Central memory CD8-positive, alpha-beta T cell (primary cell): ENCODE measurements at regions not wholly inside any gene's neighbourhood (a gene's known extent, or its start where the extent isn't known, plus 50 kb on each side); places are given as distances from the start of the nearest gene placed in this dataset.

Experiments
- ATAC-seq: fragments of 150-1000 bp; cut with Tn5 transposase; replicated peaks from 2 replicates; pipeline ENCODE4 v1.10.0; 2022; ENCODE audit warnings: mild to moderate bottlenecking, moderate FRiP score, moderate number of reproducible peaks; ENCODE audit not compliant: poor library complexity, severe bottlenecking; ENCODE audit errors: extremely low read depth
- DNase-seq, 2 donors: peaks; one replicate each; pipeline ENCODE4 v3.0.0; 2021; ENCODE audit warnings: low spot score in 2 of 2
- H3K27ac Mint-ChIP-seq: one replicate; pipeline ENCODE4 v1.8.0; 2022; ENCODE audit warnings: low read depth, mild to moderate bottlenecking, moderate library complexity, mixed read lengths
- H3K27me3 Mint-ChIP-seq: one replicate; pipeline ENCODE4 v1.8.0; 2022; ENCODE audit warnings: mixed read lengths
- H3K36me3 Mint-ChIP-seq: one replicate; pipeline ENCODE4 v1.8.0; 2022; ENCODE audit warnings: mild to moderate bottlenecking, moderate library complexity, mixed read lengths; ENCODE audit not compliant: insufficient read depth
- H3K4me1 Mint-ChIP-seq: one replicate; pipeline ENCODE4 v1.8.0; 2022; ENCODE audit warnings: mixed read lengths
- H3K4me3 Mint-ChIP-seq: one replicate; pipeline ENCODE4 v1.8.0; 2022; ENCODE audit warnings: mild to moderate bottlenecking, moderate library complexity, mixed read lengths
- H3K9me3 Mint-ChIP-seq: one replicate; pipeline ENCODE4 v1.8.0; 2022; ENCODE audit warnings: mixed read lengths

- Mint-ChIP-seq H3K27ac (no peak overlapping the region), H3K4me3 (no peak overlapping the region), H3K9me3 (no peaks in the 10 kb centered on the region), H3K36me3 (no peaks in the 10 kb centered on the region), H3K27me3 (peaks cover 47% of the 10 kb centered on the region), H3K4me1 (no peaks in the 10 kb centered on the region)
- ATAC-seq (no peak), DNase-seq (no peak)
These were observed 417.1 kb downstream of the SETD4 start for GRCh38 chr21:35643176-35643575.

DNA sequence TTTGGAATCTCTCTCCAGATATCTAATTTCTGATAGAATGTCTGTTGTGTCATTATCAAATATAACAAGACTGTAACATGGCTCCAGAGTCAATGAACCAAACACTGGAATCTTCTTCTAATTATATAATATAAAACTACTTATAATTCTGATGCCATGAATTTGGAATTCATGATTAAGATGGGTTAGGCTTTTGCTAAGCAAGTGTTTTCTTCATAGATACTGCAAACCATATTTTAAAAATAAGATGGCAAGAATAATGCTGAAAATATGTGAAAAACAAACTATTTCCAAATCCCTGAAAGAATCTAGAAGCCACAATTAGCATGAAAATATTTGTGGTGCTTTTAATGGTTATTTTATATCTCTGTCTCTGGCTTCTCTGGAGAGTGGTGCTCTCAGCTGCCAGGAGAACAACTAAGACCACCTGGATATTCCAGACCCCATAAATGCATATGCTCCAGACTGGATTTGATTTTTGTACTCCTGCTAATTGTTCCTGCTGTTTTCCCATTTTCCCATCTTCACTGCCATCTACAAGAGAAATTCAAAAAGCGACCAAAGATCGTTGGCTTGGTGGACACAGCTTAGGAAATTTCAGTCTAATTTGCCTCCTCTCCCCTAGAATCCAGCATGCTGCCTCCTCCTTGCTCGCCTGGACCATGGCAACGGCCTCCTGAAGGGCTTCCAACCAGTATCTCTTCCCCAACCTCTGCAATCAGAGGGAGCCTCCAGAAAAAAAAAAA is 418.9 kb downstream of the SETD4 start:
- Mint-ChIP-seq H3K27me3 (peaks cover 58% of the 10 kb centered on the region), H3K27ac (no peak overlapping the region), H3K4me1 (no peaks in the 10 kb centered on the region), H3K4me3 (no peak overlapping the region), H3K36me3 (no peaks in the 10 kb centered on the region), H3K9me3 (no peaks in the 10 kb centered on the region)
- DNase-seq (no peak), ATAC-seq (no peak)

GRCh38 chr21:35637431-35637830 is 422.9 kb downstream of the SETD4 start:
- H3K27me3 Mint-ChIP-seq: peaks cover 48% of the 10 kb centered on the region
- H3K36me3 Mint-ChIP-seq: no peaks in the 10 kb centered on the region
- H3K4me3 Mint-ChIP-seq: no peak overlapping the region
- ATAC-seq (no peak), DNase-seq (no peak)
- no peak overlapping the region for H3K27ac Mint-ChIP-seq
- H3K4me1 Mint-ChIP-seq: no peaks in the 10 kb centered on the region
- no peaks in the 10 kb centered on the region for H3K9me3 Mint-ChIP-seq

DNA sequence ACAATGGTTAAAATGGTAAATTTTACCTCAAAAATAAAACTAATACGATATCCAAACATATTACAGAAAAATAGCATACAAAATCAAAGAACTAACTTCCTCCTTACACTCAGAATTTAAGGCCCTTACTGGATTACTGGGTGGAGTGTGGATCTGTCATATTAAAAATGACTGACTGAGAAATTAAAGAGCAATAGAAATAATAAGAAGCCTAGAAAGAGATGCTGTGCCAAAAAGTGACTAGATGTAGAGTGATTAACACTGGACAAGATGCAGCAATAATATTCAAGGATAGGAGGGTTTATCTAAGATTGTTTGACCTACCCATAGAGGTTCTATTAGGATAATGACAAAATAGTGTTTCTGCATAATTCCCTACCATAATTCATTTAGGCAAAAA is 424.3 kb downstream of the SETD4 start:
- Mint-ChIP-seq H3K36me3 (no peaks in the 10 kb centered on the region), H3K27me3 (peaks cover 41% of the 10 kb centered on the region), H3K27ac (no peak overlapping the region), H3K9me3 (no peaks in the 10 kb centered on the region), H3K4me1 (no peaks in the 10 kb centered on the region), H3K4me3 (no peak overlapping the region)
- DNase-seq (no peak), ATAC-seq (no peak)

- DNase-seq (no peak), ATAC-seq (no peak)
- no peak overlapping the region for H3K4me3 Mint-ChIP-seq
- no peaks in the 10 kb centered on the region for H3K36me3 Mint-ChIP-seq
- no peak overlapping the region for H3K27ac Mint-ChIP-seq
- H3K9me3 Mint-ChIP-seq: no peaks in the 10 kb centered on the region
- peaks cover 41% of the 10 kb centered on the region for H3K27me3 Mint-ChIP-seq
- no peaks in the 10 kb centered on the region for H3K4me1 Mint-ChIP-seq
These were observed 425.1 kb downstream of the SETD4 start for GRCh38 chr21:35635261-35635660.

DNA sequence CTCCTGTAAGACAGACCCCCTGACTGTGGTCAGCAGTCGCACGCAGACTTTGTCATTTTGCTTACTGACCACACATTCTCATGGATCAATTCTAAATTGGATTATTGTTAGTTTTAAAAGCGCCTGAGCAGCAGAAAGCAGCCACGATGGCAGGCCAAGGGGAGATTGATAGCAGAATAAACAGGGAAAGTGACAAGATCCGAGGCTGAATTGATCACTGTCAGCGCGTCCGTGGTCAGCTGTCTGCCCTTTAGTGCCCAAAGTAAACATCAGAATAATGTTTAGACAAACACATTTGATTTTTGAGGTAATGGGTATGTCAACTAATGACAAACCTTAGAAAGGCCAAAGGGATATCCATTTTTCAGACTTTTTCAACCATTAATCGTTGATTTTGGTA is 426.8 kb downstream of the SETD4 start:
- Mint-ChIP-seq H3K27ac (no peak overlapping the region), H3K4me3 (no peak overlapping the region)

GRCh38 chr21:35632711-35633110 is 427.6 kb downstream of the SETD4 start:
- no peak overlapping the region for H3K4me3 Mint-ChIP-seq
- H3K9me3 Mint-ChIP-seq: no peaks in the 10 kb centered on the region
- no peaks in the 10 kb centered on the region for H3K4me1 Mint-ChIP-seq
- ATAC-seq (no peak), DNase-seq (no peak)
- no peak overlapping the region for H3K27ac Mint-ChIP-seq
- H3K36me3 Mint-ChIP-seq: no peaks in the 10 kb centered on the region
- peaks cover 66% of the 10 kb centered on the region for H3K27me3 Mint-ChIP-seq

More for the DNA sequence above, 426.8 kb downstream of the SETD4 start:
- Mint-ChIP-seq H3K36me3 (no peaks in the 10 kb centered on the region), H3K9me3 (no peaks in the 10 kb centered on the region), H3K27me3 (peaks cover 59% of the 10 kb centered on the region), H3K4me1 (no peaks in the 10 kb centered on the region)
- DNase-seq: no peak
- no peak for ATAC-seq

- H3K27me3 Mint-ChIP-seq: peaks cover 62% of the 10 kb centered on the region
These were observed 432.0 kb downstream of the SETD4 start for GRCh38 chr21:35628316-35628715.

DNA sequence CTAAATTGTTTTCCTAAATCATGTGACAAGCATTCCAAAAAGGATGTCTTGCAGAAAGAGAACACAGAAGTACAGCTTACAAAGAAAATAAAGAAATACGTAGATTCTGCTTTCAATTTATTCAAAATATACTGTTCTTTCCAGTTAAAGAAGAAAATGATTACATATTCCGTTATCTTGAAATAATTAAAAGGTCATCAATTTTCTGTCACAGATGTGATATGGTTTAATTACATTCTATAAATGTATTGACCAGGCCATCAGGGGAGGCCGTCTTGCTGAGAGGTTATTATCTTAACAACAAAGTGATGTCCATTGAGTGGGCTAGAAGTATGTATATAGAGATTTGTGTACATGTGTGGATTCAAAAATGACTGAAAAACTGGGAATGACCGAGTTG is 432.9 kb downstream of the SETD4 start:
- Mint-ChIP-seq H3K27ac (no peak overlapping the region), H3K4me1 (no peaks in the 10 kb centered on the region), H3K36me3 (no peaks in the 10 kb centered on the region), H3K9me3 (no peaks in the 10 kb centered on the region), H3K27me3 (peaks cover 62% of the 10 kb centered on the region), H3K4me3 (no peak overlapping the region)
- ATAC-seq (no peak), DNase-seq (no peak)

More at GRCh38 chr21:35628316-35628715, 432.0 kb downstream of the SETD4 start:
- DNase-seq (no peak), ATAC-seq (no peak)
- Mint-ChIP-seq H3K36me3 (no peaks in the 10 kb centered on the region), H3K27ac (no peak overlapping the region), H3K4me1 (no peaks in the 10 kb centered on the region), H3K9me3 (no peaks in the 10 kb centered on the region), H3K4me3 (no peak overlapping the region)

- no peak overlapping the region for H3K27ac Mint-ChIP-seq
- no peaks in the 10 kb centered on the region for H3K4me1 Mint-ChIP-seq
- H3K4me3 Mint-ChIP-seq: no peak overlapping the region
- ATAC-seq (no peak), DNase-seq (no peak)
- H3K36me3 Mint-ChIP-seq: no peaks in the 10 kb centered on the region
- H3K27me3 Mint-ChIP-seq: peaks cover 59% of the 10 kb centered on the region
- H3K9me3 Mint-ChIP-seq: no peaks in the 10 kb centered on the region
These were observed 434.8 kb downstream of the SETD4 start for GRCh38 chr21:35625576-35625975.

DNA sequence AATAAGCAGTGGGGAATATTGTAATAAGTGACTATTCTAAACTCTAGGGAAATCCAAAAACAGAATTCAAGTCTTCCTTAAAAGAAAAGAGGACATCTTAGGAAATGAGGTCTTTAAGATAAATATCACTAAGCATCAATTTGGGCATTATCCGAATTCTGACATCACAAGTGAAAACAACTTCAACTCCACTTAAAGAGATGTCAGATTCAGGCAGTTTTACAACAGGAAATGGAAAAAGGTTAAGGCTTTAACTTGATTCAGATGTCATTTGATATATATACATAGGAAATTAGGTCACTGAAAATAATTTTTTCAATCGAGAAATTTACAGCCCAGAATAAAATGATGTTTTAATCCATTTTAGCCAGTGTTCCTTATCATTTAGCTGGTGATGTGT is 435.4 kb downstream of the SETD4 start:
- no peak for ATAC-seq
- no peaks in the 10 kb centered on the region for H3K9me3 Mint-ChIP-seq
- no peak for DNase-seq
- H3K36me3 Mint-ChIP-seq: no peaks in the 10 kb centered on the region
- H3K27ac Mint-ChIP-seq: no peak overlapping the region
- H3K4me1 Mint-ChIP-seq: no peaks in the 10 kb centered on the region
- no peak overlapping the region for H3K4me3 Mint-ChIP-seq
- peaks cover 55% of the 10 kb centered on the region for H3K27me3 Mint-ChIP-seq

DNA sequence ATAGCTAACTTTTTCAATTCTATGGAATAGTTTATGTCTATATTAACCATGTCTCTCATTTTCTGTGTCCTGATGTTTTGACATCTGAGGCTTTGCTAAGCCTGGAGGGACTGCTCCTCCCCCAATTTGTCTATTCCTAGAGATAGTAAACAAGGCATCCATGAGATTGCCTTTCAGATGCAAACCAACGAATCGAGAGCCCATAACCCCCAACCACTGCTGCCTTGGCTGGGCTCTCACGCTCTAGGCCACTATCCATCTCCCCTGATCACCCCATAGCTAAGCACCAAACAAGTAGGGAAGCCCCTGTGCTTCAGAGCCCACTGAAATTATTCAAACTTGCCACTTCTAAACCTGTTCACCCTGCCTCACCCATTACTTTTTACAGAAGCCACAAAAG is 437.7 kb downstream of the SETD4 start:
- peaks cover 57% of the 10 kb centered on the region for H3K27me3 Mint-ChIP-seq

GRCh38 chr21:35619184-35619583 is 441.1 kb downstream of the SETD4 start:
- Mint-ChIP-seq H3K4me3 (no peak overlapping the region), H3K9me3 (no peaks in the 10 kb centered on the region), H3K4me1 (no peaks in the 10 kb centered on the region), H3K27ac (no peak overlapping the region), H3K36me3 (no peaks in the 10 kb centered on the region), H3K27me3 (peaks cover 57% of the 10 kb centered on the region)
- no peak for DNase-seq
- no peak for ATAC-seq

More for the DNA sequence above, 437.7 kb downstream of the SETD4 start:
- H3K36me3 Mint-ChIP-seq: no peaks in the 10 kb centered on the region
- H3K9me3 Mint-ChIP-seq: no peaks in the 10 kb centered on the region
- DNase-seq (no peak), ATAC-seq (no peak)
- no peak overlapping the region for H3K4me3 Mint-ChIP-seq
- H3K4me1 Mint-ChIP-seq: no peaks in the 10 kb centered on the region
- H3K27ac Mint-ChIP-seq: no peak overlapping the region
